HEK293T (cell line): ENCODE measurements at regions not wholly inside any gene's neighbourhood (a gene's known extent, or its start where the extent isn't known, plus 50 kb on each side); places are given as distances from the start of the nearest gene placed in this dataset.

ENCODE experiments used
- ARNT ChIP-seq: fragments of 450-650 bp; IDR thresholded peaks from 2 replicates; pipeline ENCODE4 v1.6.1; 2017; ENCODE audit warnings: mild to moderate bottlenecking
- BHLHE40 ChIP-seq: fragments of 450-650 bp; IDR thresholded peaks from 2 replicates; pipeline ENCODE4 v1.6.1; 2016; ENCODE audit warnings: mild to moderate bottlenecking, moderate library complexity, borderline replicate concordance
- FOXA1 ChIP-seq: fragments of 450-650 bp; IDR thresholded peaks from 2 replicates; pipeline ENCODE4 v1.6.1; 2016; ENCODE audit warnings: mild to moderate bottlenecking
- FOXK2 ChIP-seq: fragments of 450-650 bp; IDR thresholded peaks from 2 replicates; pipeline ENCODE4 v1.6.1; 2016; ENCODE audit warnings: mild to moderate bottlenecking
- FOXM1 ChIP-seq: fragments of 450-650 bp; IDR thresholded peaks from 2 replicates; pipeline ENCODE4 v1.6.1; 2017; ENCODE audit warnings: mild to moderate bottlenecking, borderline replicate concordance
- NFRKB ChIP-seq: fragments of 450-650 bp; IDR thresholded peaks from 2 replicates; pipeline ENCODE4 v1.6.1; 2016; ENCODE audit warnings: mild to moderate bottlenecking, moderate library complexity
- SP1 ChIP-seq: fragments of 450-650 bp; IDR thresholded peaks from 2 replicates; pipeline ENCODE4 v1.6.1; 2017

DNA sequence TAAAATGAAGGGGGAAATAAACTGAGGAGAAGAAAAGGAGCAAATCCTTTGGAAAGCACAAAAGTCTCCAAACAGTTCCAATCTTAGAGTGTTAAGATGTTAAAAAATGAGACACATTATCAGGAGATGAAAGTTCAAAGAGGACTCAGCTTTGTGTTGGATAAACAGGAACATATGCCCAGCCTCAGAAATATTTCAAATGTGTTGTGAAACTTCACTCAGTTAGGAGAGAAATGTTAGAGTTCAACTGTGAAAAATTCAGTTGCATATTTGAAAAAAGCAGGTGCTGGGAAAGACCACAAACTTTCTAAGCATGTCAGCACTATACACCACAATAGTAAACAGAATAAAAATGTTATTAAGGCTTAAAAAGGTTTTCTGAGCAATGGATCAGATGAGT, 136.8 kb upstream of the PRKD1 start:
- TF ChIP-seq BHLHE40: no peak
- TF ChIP-seq SP1: no peak
- no peak for TF ChIP-seq NFRKB
- TF ChIP-seq ARNT: no peak
- no peak for TF ChIP-seq FOXA1
- no peak for TF ChIP-seq FOXM1
- no peak for TF ChIP-seq FOXK2
